Skin of body (tissue), 1 donor: ENCODE measurements at regions not wholly inside any gene's neighbourhood (a gene's known extent, or its start where the extent isn't known, plus 50 kb on each side); places are given as distances from the start of the nearest gene placed in this dataset.
"Not testable (repeated sequence)": the region's sequence is repeated elsewhere in the genome, so short reads cannot be mapped to it uniquely, and the experiment has no call there.

Source experiments
- DNase-seq: peaks from one replicate; lab custom pipeline; 2025; lab: John Stamatoyannopoulos, UW

DNA sequence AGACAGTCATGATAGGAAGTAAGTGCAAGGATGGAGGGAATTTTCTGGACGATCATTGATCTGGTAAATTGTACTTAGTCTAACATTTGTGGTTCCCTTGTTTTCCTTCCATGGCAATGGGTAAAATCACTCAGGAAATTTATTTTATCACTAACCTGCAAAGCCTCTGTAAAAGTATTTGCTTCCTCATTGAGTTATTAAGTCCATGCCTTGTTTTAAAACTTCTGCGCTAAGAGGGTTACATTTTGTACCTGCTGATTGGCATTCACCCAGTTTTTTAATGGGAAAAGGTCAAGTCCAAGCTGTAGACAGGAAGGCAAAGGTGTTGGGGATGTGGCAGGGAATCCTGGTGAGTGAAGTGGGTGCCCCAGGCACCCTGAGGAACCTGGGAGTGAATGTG is 146.2 kb upstream of the NR2F2 start:
- no peak for DNase-seq

DNA sequence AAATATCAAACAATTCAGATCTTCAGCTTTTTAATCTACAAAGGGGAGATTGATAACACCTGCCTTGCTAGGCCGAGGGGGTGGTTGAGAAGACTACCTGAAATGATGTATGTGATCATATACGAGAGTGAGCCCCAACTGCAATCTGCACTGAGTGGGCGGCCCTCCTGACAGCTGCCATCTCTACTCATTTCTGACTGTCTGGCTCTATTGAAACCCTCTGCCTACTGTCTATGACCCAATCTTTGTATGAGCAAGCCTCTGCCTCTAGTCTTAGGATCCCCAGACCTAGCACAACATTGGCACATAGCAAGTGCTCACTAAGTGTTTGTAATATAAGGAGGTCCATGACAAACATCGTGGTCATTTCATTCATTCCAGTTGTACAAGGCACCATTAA is 144.4 kb upstream of the NR2F2 start:
- DNase-seq: no peak

DNA sequence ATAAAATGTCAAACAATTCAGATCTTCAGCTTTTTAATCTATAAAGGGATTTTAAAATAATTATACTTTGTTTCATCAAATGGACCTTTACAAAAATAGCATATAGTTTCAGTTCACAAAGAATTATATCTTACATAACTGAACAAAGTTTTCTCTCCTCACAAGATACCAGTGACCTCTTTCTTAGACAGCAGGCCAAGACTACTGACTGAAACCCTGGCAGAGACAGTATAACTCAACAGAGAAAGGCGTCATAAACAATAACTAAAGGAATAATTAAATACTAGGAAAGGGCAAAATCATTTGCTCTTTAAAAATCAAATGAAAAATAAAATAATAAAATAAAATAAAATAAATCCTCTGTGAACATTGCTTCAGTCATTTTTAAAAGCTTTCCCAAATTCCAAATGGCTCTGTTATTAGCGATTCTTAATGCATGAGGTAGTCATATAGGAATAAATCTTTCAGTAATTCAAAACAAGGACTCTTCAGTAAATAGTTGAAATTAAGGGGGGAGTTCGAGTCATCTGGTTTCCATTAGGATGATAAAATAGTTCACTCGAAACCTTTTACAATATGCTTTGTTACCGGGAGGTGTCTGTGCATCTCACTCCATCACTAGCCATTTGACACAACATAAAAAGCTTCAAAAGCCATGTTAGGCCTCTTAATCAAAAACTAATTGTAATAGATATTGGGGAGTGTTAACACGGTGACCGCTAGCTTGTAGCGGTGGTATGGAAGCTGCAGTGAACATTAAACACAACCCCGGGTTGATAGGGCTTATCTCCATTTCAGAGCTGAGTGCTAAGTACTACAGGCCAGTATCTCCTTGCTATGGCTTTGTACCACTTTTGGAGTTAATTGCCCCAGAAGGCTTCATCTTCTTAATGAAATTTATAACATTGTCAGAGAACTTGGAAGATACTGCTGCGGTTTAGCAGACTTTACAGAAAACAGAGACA is 142.9 kb upstream of the NR2F2 start:
- DNase-seq: peak; percentile 63

DNA sequence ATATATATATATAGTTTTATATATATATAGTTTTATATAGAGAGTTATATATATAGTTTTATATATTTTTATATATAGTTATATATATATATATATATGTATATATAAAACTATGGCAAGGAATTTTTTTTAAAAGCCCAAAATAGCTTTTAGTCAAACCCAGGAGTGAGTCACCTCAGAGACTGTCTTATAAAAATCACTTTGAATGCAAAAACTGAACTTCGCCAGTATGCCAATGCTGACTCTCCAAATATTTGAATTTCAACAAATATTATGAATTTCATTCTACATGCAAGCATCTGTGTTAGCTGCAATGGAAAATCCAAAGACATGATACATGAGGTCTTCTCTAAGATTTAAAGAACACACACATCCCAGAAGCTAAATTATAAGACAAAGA is 132.8 kb upstream of the NR2F2 start:
- no peak for DNase-seq

DNA sequence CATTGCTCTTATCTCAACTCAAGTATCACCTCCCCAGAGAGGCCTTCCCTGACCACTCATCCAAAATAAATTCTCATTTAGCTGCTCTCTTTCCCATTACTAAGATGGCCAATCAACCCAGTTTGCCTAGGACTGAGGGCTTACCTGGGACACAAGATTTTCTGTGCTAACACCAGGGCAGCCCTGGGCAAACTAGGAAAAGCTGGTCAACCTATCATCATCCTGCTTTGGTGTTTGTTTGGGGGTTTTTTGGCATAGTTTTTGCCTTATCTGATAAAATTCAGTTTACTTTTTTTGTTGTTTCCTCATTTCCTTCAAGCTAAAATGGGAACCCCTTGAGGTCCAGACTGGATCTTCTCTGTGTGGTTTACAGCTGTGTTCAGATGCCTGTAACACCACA is 131.4 kb upstream of the NR2F2 start:
- no peak for DNase-seq

DNA sequence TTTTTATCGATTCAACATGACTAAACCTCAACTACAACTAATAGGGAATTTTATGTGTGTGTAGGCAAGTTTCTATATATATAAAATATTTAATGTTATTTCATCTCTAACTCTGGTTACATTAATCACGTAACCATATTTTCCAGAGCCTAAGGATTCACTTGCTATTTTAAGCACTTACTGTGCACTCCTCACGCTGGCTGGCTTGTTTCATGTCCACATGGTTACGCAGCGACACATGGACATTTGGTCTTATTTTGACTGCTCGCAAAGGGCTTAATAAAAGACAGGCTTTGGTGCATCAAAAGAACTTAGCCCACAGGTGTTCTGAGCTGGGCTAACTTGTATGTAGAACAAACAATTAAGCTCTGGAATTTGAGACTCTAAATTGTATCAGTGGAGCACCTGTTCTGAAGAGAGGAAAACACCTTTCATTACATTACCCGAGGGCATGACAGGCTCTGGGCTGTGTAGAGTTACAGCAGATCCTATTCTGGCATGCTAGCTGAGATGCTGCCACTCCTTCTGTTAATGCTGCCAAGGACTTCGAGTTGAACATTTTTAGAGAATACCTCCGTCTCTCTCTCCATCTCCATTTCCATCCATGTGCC is 130.0 kb upstream of the NR2F2 start:
- no peak for DNase-seq

DNA sequence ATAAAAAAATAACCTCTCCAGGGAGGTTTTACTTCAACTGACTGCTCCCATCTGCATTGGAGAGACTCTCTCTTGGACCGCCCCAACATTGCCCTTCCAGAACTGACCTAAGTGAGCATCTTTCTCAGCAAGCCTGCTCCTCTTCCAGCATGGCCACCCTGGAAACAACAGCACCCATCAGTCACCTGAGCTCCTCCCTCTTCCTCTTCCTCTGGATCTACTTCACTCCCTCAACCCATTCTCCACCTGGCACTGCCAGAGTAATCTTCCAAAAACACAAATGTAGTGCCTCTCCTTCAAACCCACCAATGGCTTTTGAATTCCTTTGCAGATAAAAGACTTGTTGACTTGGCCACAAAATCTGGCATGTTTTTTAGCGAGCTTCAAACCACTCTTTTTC is 128.8 kb upstream of the NR2F2 start:
- DNase-seq: no peak

DNA sequence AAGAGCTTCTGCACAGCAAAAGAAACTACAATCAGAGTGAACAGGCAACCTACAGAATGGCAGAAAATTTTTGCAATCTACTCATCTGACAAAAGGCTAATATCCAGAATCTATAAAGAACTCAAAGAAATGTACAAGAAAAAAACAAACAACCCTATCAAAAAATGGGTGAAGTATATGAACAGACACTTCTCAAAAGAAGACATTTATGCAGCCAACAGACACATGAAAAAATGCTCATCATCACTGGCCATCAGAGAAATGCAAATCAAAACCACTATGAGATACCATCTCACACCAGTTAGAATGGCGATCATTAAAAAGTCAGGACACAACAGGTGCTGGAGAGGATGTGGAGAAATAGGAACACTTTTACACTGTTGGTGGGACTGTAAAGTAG is 124.9 kb upstream of the NR2F2 start:
- not testable (repeated sequence) for DNase-seq

DNA sequence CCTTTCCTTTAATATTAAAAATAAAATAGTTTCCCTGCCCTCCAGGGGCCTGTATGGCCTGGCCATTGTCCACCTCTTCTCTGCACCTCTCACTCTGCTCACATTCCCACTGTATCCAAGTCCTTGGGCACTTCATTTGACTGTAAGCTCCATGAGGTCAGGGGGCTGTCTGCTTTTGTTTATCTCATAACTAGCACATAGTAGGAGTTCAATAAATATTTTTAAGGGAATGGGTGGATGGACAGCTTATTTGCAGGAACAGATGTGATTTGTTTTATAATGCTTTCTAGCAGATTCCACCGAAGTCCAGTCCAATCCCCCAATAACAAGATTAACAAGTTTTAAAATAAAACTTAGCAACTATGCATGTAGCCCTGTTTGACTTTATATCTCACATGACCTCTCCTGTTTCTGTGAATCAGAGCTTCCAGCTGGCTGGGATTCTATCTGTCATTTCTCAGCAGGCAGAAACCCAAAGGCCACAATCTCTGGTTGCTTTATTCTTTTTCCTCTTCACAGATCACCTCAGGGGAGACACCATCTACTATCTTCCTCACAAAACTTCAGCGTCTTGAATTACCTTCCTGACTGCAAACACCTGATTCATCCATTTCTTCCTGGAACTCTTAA is 123.0 kb upstream of the NR2F2 start:
- no peak for DNase-seq

DNA sequence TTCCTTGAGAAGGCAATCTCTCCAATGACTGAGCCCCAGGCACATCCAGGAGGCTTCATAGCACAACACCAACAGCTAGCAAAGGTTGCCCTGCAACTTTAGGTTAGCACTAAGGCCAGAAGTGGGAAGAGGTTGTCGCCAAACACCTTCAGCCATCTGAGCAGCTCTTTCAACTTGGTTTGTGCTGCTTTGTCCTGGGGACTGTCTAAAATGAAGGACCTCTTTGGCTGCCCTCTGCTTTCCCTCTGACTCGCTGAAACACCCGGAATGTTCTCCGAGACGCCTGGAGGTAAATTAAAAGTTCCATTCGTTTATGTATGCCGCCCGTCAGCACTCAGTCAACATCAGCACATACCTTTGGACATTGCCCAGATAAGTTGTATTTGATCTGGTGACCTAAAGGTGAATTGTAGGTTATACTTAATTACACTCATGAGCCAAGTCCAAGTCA is 121.2 kb upstream of the NR2F2 start:
- no peak for DNase-seq

DNA sequence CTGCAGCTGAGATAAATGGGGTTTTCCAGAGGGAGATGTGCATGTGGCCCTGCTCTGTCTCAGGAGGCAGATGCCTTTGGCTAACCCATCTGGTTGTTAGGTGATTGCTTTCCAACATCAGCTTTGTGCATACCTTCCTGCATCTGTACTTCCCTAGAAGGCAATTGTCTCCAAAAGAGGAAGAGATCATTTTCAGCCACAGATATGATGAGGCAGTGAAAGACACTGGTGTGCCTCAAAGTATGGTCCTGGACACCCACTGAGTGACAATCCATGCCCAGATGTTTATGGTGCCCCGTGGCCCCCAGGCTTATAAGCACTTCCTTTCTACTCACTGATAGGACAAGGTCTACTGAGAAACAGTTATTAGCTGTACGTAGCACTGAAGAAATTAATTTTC is 117.5 kb upstream of the NR2F2 start:
- no peak for DNase-seq

DNA sequence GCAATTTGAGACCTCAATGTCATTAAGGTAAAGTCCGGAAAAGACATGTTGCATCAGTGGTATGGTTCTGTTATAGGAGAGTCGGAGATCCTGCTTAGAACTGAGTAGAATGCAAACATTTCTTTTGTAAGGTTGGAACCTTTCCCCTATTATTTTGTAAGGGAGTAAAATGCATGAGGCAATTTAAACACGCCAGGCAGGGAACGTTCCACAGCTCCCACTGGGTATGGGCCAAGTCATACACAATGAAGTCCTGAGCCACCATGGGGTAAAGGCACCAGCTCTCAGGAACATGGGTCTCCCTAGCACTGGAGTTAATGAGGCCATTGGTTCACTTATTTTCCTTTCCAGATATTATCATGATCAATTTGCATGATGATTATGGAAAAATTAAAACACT is 116.6 kb upstream of the NR2F2 start:
- DNase-seq: no peak

DNA sequence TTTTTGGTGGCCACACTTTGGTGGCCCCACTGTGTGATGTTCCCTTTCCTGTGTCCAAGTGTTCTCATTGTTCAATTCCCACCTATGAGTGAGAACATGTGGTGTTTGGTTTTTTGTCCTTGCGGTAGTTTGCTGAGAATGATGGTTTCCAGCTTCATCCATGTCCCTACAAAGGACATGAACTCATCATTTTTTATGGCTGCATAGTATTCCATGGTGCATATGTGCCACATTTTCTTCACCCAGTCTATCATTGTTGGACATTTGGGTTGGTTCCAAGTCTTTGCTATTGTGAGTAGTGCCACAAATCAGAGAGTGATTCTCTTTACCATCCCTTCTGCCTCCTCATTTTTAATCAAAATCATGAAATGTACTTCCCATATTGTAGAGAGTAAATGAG is 114.0 kb upstream of the NR2F2 start:
- DNase-seq: not testable (repeated sequence)

DNA sequence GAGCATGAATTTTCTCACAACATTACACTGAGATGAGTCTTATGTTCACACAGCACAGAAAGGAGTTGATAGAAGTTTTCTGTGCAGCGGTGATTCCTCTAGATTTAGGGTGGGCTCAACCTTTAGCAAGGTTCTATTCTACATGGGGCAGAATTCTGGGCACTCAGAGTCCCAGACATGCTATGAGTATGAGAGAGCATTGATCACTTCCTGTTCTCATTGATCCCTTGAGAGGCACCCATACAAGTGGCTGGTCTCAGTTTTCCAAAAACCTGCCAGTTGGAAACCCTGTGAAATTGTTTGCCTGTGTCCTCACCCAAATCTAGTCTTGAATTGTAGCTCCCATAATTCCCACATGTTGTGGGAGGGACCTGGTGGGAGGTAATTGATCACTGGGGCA is 112.5 kb upstream of the NR2F2 start:
- DNase-seq: no peak

DNA sequence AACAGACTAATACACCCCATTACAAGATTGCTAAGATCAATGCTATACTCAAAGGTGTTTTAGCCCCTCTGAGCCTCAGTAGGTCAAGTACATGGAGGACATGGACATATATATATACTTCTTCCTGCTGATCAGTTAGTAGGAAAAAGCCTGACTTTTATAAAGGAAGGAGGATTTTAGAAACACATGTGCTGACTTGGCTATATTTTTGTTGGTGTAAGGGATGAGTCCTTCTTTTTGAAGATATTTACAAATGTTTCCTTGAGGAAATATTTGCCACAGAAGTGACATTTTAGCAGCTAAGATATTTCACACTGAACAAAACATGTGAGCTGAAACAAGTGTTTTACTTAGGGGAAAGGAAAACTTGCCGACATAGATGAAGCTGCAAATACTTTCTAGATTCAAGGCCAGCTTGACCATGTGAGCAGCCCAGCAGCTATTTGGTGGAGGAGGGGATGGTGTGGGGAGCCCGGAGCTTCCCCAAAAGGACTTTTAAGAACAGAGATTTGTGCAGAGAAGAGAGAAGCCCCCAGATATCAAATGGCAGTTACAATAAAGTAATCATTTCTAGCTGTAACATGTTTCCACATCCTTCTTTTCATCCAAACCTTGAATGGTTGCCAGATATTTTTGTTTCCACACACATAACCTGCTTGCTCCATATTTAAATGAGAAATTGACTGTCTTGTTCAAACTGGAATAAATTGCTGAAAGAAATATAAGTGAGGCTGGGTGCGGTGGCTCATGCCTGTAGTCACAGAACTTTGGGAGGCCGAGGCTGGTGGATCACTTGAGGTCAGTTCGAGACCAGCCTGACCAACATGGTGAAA is 111.7 kb upstream of the NR2F2 start:
- DNase-seq: peak; percentile 18

DNA sequence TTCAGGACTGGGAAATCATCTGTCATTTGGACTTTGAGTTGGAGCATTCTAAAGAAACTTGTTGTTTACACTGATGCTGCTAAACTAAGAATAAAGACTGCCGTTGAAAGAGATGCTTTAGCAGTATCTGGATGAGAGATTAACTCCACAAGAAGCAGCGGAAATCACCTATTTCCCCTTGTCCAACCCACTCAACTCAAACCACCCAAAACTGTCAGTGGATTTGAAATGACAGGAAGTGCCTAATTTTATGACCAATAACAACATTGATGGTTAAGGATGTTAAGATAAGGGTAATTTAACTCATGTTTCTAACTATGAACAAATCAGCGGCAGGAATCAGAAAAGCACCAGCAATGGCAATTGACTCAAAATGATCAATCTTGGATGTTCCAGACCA is 110.8 kb upstream of the NR2F2 start:
- no peak for DNase-seq

DNA sequence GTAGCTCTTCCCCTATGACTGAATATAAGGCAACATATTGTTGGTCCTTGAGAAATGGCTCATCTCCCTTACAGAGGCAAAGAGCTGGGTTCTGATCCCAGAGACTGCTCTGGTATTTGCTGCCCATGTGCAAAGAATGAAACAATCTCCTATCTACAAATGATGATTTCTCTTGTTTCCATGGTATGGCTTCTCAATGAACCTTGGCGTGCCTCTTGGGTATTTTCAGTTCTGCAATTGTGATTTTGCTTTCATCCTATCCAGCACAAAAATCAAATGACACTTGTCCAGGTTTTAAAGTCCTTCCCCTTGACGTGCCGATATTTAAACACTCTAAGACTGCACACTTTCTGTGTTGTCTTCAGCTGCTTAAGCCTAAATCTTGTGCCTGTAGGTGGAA is 109.8 kb upstream of the NR2F2 start:
- no peak for DNase-seq

DNA sequence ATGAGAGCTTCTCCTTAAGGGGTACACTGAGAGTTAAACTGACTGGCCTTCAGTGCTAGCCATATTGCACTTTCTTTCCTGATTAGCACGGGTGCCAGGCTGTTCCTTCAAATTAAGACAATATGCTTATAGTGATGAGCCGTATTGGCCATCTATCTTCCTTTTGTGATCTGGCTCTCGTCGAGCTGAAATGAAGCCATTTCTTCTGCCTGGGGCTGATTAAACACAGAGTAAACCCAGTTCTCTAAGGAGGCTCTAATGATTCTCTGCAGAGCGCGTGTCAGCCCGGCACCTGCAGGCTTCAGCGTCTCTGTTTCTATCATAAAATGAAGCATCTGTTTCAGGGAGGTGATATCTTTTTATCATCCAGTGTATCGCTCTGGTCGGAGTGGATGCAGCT is 107.5 kb upstream of the NR2F2 start:
- DNase-seq: no peak

DNA sequence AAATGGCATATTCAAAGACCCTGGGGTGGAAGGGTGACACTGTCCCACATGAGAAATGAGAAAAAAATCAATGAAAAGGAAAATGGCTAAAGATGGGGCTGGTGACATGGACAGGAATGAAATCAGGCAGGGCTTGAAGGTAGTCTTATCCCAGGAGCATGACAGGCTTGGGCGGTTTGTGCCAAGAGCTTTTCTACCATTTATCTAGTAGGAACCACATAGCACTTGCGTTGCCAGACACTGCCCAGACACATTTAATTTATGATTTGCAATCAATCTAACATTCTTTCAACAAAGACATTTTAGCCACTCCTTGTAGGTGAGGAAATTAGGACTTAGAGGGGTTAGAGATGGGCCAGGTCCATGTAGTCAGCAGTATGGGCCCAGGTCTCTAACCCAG is 106.6 kb upstream of the NR2F2 start:
- no peak for DNase-seq

DNA sequence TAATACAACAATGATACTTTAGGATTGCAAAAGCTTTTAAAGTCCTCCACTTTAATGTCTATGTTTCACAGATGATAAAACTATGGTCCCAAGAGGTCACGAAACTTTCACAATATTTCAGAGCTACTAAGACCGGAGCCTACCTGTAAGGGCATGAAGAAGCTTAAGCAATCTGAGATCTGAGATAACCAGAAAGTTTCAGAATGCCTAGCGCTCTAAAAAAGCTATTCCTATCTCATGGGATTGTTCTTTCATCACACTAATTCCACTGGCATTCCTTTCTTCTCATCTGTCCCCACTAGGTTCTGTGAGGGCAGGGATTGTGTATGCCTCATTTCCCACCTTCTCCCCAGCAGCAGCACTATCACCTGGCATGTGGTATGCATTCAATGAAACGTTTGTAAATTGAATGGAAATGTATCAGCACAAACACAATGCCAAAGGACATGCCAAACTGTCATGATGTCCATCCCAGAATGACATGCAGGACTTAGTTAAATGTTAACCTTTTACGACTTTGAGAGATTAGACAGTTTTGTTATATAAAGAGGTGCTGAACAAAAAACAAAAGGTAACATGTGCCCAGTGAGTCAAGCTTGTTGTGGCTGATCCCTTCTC is 104.7 kb upstream of the NR2F2 start:
- no peak for DNase-seq

DNA sequence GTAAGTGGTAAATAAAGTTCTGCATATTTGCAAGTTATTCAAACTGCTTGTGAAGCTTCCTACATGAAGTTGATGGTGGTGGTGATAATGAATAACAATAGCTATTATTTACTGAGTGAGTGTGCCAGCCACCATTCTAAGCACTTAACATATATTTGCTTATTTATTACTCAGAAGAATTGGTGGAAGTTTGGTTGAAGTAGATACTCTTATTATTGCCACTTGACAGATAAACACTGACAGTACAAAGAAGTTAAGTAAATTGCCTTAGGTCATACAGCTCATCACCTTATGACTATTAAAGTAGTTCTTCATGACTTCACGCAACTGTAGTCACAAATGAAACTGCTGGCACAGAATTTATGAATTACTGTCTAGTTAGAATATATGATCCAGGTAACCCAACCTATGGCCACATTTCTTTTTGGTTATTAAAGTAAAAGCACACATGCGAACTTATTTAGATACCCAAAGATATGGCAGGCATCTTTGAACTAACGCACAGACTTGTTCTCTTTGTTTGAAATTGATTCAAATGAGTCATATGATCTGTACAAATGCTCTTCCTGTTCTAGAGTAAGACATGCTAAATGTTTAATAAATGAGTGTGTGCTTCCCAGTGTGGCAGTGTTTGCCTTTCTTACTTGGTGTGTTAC is 99.8 kb upstream of the NR2F2 start:
- no peak for DNase-seq
